Stimulated activated CD8-positive, alpha-beta memory T cell treated with anti-CD3 and anti-CD28 coated beads, Interleukin-15, amount 100 ng/mL, for 4 hours (primary cell): ENCODE measurements at regions not wholly inside any gene's neighbourhood (a gene's known extent, or its start where the extent isn't known, plus 50 kb on each side); places are given as distances from the start of the nearest gene placed in this dataset.

Experiments used
- DNase-seq, 2 donors: peaks; one replicate each; pipeline ENCODE4 v3.0.0-alpha.2; 2020; ENCODE audit warnings: low read depth in 2 of 2

DNA sequence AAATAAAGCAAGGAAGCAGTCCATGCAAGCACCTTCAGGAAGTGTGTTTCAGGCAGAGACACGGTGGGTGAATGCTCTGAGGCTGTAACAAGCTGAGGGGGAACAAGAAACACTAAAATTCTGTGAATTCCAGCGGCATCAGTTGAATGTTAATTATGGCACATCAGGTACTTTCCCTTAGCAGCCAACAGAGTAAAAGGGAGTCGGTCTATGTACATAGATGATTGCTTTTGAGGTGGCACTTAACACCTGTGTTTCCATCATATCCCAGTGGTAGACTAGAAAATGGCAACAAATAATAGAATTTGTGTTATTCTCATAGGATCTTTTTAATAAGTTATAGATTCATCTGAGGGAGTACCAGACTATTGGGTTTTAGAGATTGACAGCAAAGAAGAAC lies 481.0 kb upstream of the KLF6 start:
- no peak for DNase-seq

DNA sequence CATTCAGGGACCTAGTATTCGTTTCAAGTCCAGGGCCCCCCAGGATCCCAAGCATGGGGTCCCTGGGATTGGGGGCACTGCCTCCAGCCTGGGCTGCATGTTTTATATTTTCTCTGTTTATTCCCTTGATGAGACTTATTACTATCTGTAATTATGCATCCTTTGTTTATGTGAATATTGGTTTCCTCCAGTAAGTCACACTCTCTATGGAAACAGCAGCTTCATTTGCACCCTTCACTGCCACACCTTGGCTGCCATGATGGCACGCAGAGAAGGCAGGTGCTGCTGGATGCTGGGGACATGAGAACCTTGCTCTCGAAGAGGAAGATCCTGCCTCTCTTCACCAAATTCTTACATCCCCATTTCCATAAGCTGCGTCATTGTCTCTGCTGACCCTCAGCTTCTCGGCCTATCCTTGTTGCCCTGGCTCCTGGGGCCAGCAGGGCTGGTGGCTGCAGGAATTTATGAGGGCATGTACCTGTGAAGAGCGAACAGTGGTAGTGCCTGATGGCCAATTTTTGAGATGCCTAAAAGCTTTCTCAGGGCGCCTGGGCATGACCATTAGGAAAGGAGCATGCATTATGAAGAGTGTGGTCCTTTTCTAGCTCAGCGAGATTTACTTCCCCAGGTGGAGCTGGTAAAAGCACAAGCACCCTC lies 479.3 kb upstream of the KLF6 start:
- no peak for DNase-seq

DNA sequence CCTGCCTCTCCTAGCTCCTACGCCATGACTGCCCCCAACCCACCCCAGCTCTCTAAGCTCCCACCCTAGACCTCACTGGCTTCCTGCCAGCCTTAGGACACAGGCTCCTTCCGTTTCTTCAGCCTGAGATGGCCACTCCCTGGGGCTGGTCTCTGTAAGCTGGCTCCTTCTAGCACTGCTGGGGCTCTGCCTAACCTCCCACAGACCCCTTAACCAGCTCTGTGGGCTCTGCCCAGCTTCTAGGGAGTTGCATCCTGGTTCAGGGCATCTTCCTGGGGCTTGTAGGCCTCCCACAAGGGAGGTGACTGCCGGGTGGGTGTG lies 478.6 kb upstream of the KLF6 start:
- no peak for DNase-seq

DNA sequence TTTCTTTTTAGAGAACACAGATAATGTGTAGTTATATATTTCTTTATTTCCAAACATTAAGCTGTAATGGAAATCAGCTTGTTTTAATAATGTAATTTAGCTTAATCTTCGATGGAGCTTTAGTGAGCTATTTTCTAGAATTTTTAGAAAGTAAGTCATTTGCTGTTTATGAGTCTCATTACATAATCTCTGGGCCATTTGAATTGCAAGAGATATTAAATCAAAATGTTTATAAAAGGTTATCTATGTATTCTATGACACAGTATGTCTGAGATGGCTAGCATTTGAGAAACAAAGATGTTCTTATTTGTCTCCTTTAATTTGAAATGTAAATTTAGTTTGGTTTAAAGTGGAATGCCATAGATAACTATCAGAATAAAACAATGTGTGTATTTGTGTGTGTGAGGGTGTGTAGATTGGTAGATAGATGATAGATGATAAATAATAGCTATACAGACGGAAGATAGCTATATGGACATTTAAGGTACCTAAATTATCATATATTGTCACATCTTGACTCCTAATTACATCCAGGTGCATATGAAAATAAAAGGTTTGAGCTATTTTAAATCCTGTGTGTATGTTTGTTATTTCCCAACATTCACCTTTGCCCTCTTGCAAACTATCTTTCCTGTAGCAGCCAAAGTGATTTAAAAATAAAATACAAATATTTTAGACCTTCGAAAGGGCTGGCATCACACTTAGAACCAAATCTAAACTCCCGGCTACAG lies 478.0 kb upstream of the KLF6 start:
- no peak for DNase-seq

DNA sequence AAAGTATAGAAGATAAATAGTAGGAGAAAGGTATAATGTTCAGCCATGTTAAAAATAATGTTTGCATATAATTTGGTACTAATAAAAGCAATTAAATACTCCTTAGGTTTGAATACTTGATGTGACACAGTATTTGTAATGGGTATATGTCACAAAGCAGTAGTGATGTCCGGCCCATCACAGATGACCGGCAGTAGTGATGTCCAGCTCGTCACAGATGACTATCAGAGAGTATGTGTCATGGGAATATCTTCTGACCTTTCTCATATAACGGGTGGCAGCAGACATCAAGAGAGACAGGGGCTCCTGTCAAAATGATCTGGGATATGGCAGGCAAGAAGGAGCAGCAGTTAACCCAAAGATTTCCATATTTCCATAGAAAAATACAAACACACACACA lies 477.4 kb upstream of the KLF6 start:
- DNase-seq = no peak

DNA sequence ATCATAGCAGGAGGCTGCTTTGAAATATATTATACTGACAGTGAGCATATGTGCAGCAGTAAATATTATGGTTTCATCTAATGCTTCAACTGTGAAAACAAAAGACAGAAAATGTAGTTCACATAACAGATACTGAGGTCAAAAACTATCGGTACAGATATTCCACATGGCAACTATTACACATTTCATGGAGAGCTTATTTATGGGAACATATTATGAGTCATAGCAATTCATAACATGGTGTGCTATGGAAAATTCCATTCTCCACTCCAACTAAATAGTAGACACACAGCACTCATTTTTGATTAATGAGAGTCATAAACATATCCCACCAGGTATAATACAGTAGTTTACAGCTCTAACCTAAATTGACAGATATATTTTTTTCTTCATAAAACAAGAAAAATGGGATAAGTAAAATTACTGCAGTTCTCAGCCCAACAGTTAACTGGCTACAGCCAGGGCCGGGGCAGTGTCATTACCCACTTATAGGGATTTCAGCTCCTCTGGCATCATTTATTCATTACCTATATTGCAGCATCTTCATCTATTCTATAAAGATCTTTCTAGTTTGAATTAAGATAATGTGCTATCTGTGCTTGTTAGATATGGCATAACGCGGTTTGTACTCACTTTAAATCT lies 475.6 kb upstream of the KLF6 start:
- DNase-seq = no peak

DNA sequence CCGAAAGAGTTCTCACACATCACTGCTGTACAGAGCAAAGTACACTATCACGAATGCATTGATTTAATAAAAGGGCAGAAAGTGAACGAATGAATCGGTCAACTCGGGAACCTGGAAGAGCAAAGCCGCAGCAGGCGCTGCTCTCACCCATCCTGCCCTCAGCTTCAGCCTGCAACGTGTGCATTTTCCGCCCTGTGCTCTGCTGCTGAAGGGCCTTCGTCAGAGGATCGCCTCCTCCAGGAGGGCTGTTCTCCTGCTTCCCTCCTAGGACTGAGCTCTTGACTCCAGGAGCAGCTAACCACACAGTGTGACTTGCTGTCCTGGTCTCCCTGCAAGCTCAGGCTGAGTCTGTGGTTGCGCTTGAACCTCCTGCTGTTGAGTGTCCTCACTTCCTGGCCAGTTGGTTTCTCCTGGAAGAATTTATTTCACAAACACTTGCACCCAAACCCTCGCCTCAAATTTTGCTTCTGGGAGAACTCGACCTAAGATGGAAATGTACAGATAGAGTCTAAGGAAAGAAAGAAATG lies 473.0 kb upstream of the KLF6 start:
- no peak for DNase-seq

DNA sequence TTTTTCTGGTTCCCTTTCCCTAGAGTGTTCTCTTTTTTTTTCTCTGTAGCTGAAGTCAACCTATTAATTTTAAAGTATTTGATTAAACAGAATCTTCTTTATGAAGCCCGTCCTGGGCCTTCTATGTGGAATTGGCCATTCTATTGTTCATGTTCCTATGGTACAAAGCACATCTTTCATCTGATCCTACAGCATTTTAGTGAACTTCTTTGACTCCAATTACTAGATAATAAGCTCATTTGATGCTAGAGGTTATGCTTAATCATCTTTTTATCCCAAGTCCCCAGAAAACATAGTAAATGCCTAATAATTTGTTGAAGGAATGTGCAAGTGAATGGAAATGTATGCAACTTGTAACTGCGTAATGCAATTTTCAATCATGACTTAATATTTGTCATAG lies 472.0 kb upstream of the KLF6 start:
- DNase-seq = no peak

DNA sequence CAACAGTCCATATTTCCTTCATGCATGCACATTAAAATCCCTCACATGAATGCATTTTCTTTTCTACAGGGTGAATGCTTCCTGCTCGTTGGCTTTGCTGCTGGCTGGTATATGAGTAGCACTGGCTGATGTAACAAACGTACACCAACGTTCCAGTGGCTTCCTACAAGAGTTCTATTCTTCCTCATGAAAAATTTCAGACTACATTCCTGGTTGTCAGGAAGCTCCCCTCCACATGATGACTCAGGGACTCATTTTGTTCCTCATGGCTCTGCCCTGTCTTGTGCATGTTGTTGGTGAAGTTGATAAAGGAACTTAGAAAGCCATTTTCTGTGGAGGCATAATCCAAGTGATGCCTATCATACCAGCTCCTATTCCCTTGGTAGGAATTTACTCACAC lies 470.7 kb upstream of the KLF6 start:
- no peak for DNase-seq

DNA sequence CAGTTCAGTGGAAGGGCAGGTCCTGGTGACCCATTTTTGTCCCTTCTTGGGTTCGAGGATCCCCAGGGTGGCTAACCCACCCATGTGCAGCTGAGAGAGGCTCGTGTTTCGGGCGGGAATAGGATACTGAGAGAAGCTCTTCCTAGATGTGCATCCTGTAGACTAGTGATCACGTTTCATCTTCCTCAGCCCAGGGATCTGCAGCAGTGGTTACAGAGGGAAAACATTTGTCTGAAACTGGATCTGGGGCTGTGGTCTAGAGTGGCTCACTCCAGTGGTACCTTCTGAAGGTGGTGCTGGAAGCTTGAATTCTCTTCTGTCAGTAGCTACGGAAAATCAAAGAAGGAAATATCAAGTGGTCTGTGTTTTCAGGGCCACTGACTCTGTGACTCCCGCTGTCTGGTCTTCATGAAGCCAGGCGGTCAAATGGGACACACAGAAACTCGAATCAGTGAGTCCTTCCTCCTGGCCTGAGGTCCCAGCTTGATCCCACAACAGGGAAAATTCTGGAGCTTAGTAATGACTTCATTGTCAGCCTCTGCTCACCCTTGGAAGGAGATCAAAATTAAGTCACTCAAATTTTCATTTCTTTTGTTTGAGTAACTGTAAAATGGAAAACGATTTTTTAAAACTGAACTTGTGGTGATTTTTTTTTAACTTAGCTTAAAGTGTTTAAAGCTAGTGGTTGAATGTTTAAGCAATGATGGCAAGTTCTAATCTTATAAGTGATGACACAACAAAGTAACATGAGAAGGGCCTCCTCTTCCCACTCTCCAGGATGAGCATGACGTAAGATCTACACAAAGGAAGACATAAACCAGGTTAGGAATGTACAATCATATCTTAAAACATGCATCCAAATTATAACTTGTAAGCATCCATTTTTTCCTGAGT lies 469.3 kb upstream of the KLF6 start:
- DNase-seq = no peak

DNA sequence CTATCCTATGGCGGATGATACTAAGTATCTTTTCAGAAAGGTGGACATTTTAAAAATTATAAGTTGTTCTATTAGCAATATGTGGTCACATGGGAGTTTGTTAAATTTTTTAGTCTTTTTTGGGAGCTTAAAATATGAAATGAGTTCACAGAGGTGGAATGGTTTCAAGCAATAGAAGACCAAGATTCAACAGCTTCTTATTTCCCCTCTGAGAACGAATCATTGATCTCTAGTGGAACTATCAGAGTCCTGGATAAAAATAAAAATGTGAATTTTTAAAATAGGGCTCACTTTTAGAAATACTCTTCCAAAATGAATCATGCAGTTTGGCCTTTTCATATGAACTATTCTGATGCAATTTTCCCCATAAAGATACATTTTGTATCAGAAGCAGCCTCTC lies 467.7 kb upstream of the KLF6 start:
- DNase-seq = no peak

DNA sequence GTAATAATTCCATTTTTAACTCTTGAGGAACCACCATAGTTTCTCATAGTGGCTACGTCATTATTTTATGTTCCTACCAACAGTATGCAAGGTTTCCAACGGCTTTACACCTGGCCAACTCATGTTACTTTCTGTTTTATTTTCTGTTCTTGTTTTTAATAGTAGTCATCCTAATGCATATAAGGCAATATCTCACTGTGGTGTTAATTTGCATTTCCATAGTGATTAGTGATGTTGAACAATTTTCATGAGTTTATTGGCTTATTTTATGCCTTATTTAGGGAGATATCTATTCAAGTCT lies 465.5 kb upstream of the KLF6 start:
- DNase-seq = no peak

DNA sequence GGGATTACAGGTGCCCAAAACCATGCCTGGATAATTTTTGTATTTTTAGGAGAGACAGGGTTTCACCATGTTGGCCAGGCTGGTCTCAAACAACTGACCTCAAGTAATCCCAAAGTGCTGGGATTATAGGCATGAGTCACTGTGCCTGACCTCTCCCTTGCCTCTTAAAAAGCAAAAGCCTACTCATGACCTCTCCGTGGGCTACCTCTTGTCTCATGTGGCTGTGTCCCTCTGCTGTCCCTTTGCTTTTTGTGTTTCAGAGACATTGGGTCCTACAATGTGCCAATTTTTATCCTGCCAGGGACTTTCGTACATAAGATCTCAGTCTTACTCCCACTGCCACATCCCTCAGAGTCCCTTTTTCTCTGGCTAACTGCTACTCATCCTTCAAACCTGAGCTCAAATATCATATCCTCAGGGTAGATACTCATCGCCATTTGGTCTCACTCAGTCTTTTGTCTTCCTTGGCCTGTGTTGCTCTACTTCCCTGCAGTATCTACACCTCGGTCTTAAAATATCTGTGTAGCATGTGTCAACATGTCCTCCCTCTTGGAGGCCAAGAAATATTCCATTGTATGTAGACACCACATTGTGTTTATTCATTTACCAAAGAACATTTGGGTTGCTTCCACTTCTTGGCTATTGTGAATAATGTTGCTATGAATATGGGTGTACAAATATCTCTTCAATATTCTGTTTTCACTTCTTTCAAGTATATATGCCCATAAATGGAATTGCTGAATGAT lies 465.0 kb upstream of the KLF6 start:
- no peak for DNase-seq

DNA sequence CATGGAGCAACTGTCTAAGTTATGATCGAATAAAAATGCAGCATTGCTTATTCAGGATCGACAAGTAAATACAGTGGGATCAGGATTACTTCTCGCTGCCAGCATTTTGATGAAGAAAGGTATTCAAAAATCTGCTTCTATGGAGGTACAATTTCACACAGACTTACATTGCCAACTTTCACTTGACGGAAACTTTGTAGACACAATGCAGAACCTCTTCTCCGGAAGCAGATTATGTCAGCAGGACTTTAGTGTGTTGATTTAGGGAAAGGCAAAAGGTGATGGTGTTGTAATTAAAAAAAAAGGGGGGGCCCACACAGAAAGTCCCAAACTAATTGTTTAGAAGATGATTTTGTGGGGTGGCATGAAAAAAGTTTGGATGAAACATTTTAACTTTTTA lies 462.4 kb upstream of the KLF6 start:
- no peak for DNase-seq

DNA sequence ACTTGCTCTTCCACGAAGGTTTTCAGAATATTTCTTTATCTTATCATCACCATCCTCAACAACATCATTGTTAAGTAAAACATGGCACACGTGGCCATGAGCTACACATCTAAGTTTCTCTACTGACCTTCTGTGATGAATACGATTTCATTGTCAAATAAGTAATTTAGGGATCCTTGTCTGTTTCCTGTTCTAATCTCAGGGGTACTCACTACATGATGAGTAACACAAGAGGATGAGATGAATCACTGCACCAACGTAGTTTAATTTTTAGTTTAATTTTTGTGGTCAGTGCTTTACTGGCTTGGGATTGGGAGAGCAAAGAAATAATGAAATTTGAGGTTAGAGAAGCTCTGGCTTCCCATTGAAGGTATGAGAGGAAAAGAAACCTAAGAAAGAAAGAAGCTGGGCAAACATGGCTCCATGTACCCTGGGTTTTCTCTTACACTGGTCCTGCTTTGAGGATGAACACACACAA lies 461.9 kb upstream of the KLF6 start:
- no peak for DNase-seq

DNA sequence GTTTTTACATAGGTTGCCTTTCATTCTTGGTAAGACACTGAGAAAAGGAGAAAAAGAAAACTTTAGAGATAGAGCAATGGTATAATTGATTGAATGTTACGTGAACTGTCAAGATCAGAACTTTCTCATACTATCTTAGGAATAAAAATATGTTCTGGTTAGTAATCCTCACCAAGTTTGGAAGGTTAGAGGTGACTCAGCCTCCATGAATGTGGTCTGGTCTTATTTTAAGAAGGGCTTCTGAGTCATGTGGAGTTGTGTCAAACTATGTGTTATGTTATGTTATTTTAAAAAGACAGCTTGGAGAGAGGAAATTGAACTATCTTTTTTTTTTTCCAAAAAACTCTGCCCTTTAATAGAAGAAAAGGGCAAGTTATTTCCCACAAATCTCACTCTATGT lies 458.6 kb upstream of the KLF6 start:
- DNase-seq = no peak

DNA sequence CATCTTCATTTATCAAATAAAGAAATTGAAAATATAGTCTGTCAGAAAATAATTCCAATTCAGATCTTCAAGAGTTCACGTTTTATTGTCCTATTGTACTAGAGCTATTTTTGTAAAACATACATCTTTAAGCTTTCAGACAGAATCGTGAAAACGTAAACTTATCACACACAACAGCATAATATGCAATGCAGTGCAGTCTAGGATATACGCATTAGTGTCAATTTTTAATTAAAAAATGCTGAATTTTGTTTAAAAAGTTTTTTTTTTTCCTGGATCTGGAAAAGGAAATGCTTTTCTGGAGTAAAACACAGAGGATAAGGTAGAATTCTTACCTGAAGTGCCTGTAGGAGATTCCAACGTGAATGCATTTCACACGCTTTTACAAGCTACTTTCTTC lies 458.2 kb upstream of the KLF6 start:
- DNase-seq = no peak

DNA sequence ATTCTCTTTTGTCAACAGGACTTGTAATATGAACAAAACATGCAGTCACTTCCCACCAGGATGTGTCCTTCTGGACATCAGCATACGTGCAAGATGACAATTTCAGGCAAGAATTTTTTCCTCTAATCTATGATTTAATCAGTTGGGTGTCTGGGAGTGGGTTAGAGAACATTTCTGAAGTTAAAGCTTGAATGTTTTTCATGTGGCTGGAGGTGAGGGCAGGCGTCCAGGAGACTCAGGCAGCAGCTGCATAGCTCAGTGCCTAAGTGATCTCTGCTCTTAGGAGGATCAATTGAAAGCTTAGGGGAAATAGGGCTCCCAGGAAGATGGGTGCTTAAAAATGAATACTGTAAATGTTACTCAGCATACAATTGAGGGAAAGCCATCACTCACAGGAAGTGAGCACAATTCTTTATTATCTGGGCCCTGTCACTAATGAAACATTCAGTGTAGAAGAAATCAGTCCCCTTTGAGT lies 457.6 kb upstream of the KLF6 start:
- no peak for DNase-seq

DNA sequence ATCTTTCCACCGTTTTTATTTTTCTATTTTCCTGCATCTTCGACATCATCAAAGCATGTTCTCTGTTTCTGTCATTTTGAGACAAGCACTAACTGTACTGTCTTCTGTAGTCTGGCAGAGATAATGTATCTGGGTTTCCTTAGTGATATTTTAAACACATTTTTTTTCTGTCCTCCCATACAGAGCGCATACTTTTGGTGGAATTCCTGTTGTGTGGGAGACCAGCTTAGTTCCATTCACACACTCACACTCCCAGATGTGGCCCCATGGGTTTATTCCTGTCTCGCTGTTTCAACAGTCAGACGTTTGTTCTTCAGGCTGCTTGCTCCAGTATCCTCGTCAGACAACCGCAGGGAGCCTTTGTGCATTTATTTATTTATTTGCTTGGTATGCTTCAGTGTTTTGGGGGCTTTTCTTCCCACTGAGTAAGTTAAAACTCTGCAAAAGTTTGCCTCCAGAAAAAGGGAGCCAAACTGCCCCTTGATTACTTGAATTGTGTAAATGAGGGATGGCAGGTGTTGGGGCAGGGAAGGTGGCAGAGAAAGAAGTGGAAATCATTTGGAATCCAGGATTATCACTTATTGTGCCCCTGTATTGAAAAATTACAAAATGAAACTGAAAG lies 456.8 kb upstream of the KLF6 start:
- no peak for DNase-seq

DNA sequence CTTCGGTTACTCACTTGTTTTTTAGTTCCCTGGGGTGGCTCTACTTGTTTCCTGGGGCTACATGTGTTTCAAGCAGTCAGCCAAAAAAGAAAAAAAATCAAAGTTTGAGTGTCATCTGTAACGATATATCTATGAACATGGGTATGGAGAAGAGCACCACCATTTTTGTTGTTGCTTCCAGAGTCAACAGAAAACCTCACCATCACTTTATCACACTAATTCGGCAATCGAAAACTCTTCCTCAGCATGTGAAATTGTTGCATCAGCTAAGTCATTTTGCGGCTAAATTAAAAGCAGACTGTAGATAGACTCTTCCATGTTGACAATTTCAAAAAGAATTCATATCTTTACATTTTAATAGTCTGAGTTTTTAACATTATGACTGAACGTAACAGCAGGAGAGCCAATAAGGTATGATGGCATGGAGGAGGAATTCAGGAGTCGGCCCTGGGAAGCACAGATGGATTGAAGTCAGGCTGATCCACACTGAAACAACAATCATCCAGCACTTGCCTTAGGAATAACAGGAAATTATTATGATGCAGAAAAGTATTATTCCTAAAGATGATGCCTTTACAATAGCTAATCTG lies 455.7 kb upstream of the KLF6 start:
- DNase-seq = no peak

DNA sequence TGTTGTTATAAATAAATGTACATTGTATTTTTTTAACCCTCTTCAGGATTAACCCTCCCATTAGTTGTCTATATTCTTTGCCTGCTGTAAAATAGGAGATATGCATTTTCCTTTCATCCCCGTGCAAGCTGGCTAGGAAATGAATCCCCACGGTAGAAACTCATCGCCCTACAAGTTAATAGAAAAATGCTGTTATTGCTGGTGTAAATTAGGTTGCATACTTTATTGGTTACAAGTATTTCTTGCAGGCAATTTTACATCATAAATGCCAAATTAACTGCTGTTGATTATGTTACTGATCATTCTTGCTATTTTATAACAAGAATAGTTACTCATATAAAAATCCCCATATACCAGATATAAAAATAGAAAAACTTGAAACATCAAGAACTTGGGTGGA lies 454.2 kb upstream of the KLF6 start:
- no peak for DNase-seq
